ENCODE measurements at regions not wholly inside any gene's neighbourhood (a gene's known extent, or its start where the extent isn't known, plus 50 kb on each side); places are given as distances from the start of the nearest gene placed in this dataset.

DNA sequence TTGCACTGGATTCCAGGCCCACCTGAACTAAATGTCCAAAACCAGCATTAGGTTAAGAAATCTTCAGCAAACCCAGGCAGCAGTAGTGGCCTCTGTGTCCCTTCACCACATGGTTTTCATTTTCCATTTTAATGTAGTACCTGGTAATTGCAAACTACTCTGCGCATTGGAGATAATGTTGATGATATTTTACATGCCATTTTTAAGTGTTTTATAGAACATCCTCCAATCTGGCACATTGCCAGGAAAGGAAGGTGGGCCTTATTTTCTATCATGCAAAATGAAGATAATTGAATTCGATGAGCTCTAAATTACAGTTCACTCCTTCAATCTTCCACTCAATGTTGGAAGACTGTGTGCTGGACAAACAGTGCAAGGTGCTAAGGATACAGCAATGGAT, 89.5 kb downstream of the ZC3H11B start:
- DNase-seq (ENCODE audit: low read depth in 2 of 2) = no peak

DNA sequence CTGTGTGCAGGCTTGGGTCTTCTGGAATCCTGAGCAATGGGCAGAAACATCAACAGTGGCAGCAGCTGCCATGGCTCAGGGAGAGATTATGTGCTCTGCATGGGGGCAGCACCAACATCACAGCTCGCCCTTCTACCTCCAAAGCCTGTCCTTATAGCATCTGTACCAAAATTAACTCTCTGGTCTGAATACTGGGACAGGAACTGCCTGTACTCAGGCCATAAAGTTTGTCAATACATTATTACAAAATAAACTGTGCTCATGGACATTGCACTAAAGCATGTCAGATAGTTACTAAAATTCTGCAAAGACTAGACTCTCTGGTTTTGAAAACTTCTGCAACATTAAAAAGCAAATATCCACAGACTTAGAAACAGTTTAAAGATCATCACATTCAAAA, 91.6 kb downstream of the ZC3H11B start:
- DNase-seq (ENCODE audit: low read depth in 2 of 2) = no peak

DNA sequence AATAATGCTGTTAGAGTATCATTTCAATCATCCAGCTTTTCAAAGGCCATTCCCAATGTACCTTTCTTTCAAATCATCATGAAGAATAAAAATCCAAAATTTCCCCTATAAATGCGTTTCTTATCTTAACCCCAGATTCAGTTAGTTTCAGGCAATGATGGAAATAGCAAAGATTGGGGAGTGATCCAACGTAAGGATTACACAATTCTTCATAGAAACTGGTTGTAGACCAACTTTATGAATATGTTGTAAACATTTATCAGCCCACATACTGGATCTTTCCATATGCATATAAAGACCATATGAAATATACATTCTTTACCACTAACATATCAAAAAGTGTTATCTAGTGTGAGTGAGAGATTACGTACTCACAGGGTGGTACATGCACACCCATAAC, 92.7 kb downstream of the ZC3H11B start:
- no peak for DNase-seq (ENCODE audit: low read depth in 2 of 2)

DNA sequence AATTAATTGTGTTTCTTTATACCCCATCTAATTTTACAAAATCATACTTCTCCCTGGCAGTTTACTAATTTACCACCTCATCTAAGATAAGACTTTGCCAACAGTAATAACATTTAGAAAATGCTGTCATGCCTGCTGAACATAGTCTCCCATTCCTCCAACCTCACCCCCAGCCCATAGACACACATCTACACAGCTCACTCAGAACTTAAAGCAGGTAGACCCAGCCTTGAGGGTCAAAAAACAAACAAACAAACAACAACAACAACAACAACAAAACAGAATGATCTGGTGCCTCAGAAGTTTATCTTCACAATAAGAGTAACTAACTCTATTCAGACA, 94.0 kb downstream of the ZC3H11B start:
- DNase-seq (ENCODE audit: low read depth in 2 of 2) = no peak

DNA sequence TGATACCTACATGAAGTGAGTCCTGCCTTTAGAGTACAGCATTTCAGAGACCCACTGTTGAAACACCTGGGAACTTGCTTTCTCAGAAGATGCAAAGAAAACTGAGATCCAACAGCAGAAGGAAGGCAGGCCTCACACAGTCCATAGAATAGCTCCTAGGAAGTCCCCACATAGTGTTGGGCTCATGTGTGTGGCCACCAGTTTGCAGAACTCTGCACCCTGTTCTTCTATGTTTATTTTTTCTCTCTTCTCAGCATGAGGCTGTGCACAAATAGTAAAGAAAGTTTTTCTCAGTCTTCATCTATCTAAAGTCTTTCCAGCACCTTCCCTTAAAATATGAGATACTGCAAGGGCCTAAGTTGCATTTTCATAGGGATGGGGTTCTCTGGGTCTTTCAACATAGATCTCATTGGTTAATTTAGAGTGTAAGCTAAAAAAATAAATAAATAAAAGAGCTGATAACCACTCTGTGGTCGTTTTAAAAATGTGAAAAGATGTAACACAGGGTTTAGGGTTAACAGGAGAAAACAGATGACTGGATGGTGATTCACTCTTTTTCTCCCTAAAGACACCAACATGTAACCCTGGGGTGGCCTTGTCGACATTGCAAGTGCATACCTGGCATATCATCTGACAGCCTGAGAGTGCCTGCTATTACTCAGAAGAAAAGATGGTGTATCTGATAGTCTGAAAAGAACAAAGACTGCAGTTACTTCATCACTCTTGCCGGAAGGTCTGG, 94.6 kb downstream of the ZC3H11B start:
- no peak for DNase-seq (ENCODE audit: low read depth in 2 of 2)

DNA sequence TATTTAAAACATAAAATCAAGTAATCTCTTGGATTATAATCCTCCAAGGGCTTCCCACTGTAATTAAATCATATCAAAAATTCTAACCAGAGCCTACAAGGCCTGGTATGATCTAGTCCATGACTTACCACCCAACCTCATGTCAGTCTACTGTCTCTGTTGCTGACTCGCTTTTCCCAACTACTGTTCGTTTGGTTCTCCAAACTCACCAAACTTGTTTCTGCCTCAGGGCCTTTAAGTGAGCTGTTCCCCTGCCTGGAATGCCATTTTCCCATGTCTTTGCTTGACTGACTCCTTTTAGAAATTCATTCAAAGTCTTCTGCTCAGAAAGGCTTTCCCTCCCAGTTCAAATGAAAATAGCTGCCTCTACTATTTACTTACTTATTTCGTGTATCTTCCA, 95.9 kb downstream of the ZC3H11B start:
- DNase-seq (ENCODE audit: low read depth in 2 of 2) = no peak

DNA sequence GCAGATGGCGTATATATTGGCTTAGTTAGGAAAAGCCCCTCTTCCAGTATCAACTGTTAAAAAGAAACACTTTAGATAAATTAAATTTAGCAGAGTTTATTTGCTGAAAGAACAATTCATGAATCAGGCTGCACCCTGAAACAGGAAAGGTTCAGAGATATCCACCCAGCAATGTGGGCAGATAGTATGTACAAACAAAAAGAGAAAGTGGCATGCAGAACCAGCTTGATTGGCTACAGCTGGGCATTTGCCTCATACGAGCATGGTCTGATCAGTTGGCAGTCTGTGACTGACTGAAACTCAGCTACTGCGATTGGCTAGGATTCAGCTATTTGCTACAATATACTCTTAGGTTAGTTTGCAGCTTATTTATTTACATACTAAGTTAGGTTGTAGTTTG, 98.2 kb downstream of the ZC3H11B start:
- no peak for DNase-seq (ENCODE audit: low read depth in 2 of 2)

DNA sequence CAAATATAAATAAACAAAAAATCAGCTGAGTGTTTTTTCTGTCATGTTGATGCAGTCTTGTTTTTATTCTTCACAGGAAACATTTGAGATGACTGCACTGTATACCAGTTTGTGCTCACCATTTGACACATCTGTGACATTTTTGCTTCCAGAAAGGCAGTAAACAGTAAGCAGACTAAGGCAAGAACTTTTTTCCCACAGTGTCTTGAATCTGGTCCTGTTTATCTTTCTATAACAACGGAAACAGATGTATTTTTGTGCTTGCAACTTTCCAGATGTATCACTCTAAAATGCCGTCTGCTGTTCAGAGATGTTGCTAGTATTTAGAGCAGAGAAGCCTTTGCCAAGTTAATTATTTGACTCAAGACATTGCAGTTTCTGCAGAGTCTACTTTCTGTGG, 105.5 kb downstream of the ZC3H11B start:
- no peak for DNase-seq (ENCODE audit: low read depth in 2 of 2)

DNA sequence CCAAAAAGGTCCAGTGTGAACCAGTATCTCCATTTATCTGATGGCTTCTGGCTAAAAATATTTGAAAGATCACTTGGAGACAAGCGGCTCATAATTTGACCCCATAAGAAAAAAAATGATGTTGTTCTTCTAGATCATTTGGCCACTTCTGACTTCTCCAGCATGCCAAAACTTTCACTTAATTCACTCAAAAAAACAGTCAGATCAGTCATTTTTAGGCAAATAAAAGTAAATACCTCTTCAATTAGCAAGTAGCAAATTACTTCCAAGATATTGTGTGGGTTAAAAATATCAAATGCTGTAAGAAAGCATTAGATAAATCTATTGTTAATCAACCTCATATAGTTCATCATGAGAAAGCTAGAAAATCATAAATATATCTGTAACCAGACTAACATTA, 106.0 kb downstream of the ZC3H11B start:
- DNase-seq (ENCODE audit: low read depth in 2 of 2) = no peak

DNA sequence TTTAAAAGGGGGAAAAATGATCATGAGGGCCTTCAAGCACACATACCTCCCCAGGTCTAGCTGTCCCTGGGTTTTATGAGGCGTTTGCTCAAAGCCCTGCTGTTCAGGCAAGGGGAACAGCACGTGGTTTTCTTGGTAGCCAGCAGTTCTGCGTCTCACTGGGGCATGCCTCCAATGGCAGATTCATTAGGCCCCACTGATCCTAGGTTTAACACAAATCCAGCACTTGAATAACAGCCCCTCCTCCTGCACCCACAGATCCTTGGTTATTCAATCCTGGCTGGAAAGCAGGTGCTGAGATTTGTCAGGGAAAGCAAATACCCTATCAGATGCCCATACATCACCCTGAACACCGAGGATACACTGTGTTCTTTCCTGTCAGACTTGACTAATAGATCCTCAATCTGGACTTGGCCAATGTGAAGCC, 106.4 kb downstream of the ZC3H11B start:
- DNase-seq (ENCODE audit: low read depth in 2 of 2) = no peak

DNA sequence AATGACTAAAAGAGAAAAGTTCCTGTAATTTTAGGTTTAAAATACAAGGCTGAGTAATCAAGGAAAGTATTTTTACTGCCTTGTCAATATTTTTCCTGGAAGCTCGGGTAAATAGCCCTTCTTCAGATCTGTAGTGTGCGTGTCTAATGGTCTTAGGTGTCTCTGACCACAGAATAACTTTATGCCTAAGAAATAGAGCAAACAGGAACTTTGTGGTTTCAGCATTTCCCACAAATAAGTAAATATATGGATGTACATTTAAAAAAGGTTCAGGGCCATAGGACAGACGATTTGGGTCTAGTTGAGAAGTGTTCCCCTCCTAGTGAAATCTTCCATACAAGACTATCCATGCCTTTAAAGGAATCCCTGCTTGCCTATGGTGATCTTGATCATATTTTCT, 107.0 kb downstream of the ZC3H11B start:
- no peak for DNase-seq (ENCODE audit: low read depth in 2 of 2)

DNA sequence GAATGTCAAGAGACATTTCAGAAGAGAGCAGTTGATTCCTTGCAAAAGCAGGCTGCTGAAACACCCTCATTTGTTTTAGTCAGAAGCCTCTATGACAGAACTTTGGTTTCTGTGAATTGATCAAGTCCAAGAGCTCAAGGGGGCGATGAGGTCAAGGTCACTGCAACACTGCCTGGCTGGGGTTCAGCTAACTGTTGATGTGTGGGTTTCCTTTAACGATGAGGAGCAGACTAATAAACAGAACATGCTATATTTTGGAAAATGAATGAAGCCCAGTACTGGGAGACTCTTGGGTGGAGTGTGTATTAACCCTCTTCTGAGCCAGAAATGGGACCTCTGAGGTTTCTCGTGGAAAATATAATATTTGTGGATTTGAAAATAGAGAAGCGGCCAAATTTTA, 109.3 kb downstream of the ZC3H11B start:
- no peak for DNase-seq (ENCODE audit: low read depth in 2 of 2)

DNA sequence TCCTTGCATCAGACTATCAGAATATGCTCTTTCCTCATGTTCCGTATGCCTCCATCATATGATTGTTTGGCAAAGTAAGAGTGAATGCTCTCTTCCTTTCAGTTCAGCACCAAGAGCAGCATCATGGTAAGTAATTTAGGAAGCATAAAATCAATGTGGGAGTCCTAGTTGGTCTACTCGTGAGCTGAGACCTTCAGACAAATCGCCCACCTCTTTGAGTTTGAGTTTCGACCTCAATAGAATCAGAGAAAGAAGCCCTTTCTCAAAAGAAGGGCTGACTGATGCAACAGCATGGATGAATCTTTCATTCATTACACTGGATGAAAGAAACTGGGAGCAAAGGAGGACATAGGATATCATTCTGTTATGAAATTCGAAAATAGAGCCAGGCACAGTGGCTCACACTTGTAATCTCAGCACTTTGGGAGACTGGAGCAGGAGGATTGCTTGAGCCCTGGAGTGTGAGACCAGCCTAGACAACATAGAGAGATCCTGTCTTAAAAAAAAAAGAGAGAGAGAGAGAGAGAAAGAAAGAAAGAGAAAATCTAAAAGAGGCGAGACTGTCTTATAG, 112.5 kb downstream of the ZC3H11B start:
- no peak for DNase-seq (ENCODE audit: low read depth in 2 of 2)

DNA sequence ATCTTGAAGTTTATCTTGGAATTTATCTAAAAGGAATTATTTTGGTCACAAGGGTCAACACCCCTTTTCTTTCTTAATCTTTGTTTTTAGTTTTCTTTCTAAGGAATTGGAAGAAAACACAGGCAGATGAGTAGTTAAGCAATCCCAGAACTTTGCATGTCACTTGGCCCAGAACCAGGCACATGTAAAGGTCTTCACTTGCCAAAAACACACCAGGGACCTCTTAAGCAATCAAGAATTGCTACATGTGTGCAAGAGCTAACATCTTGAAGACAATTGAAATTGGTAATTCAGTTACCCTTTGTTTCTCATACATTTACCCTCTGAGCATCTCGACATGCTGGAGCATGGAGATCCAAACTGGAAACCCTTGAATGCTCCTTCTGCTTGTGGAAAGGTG, 114.2 kb downstream of the ZC3H11B start:
- DNase-seq (ENCODE audit: low read depth in 2 of 2) = no peak

DNA sequence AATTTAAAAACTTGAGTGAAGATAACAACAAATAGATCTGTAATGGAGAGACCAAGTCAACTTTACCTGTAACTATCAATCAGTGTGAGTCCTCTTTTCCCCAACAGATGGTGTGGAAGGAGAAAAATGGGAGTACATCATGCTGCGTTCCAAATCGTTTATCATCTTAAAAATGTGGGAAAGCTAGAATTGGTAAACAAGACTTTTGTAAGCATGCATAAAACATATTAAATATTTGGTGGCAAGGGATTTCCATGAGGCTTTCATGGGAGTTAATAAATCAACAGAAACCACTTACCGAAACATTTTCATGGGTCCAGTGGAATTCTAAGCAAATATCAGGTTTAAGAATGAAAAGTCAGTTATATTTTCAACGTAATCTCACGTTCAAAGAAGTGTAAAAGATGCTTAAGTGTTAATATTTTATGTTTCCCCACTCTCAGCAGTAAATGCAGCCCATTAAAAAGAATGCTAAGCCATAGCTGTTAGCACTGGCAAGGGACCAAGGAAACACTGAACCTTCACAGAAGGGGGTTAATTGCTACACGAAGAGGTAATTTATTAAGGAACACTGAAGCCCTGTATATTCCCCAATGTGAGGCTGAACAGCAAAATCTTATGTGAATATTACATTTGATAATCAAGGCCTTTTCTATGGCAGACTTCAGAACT, 117.0 kb downstream of the ZC3H11B start:
- no peak for DNase-seq (ENCODE audit: low read depth in 2 of 2)

DNA sequence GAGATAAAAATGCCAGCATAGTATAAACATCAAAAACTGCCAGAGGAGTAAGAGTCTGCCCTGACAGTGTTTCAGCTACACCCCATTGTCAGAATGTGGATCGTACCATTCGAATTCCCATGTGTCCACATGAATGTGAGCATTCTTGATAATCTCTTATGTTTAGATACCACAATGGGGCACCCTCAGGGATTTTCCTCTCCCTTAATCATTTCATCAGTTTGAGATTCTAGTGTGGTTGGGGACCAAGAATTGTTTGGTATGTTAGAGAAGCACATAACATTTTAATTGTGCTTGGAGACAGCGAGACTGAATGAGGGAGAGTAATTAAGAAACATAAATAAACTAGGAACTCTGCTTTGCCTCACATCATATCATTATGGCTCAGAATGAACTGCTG, 120.2 kb downstream of the ZC3H11B start:
- no peak for DNase-seq (ENCODE audit: low read depth in 2 of 2)

DNA sequence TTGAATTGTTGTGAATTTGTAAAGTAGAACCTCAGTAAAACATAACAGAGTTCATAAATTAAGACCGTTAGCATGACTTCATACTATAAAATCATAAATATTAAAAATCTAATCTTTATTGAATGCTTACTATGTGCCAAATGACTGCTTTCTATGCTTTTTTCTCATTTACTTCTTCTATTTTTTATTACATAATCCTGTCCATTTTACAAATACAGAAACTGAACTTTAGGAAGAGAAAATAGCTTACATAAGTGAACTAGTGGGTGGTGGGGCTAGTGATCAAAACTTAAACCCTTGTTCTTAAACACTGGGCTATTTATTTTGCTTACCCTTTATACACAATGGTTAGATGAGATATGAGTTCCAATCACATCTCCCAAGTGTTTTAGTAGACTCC, 122.3 kb downstream of the ZC3H11B start:
- DNase-seq (ENCODE audit: low read depth in 2 of 2) = no peak

DNA sequence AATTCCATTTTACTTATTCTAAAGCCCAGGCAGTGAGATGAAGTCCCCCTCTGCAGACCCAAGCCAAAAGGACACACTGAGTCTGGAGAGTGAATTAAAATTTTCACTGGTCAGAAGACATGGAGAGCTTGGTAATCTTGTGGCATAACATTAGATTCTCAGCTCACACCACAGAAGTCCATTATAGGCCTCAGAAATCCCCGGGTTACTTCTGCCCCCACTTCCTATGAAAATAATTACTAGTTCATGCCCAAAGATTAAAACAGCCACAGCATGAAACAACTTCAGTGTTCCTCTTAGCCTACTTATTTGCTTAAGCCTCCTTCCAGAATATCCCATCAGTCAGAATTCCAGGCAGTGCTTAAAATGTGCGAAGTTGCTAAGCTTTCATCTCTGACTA, 123.3 kb downstream of the ZC3H11B start:
- no peak for DNase-seq (ENCODE audit: low read depth in 2 of 2)

DNA sequence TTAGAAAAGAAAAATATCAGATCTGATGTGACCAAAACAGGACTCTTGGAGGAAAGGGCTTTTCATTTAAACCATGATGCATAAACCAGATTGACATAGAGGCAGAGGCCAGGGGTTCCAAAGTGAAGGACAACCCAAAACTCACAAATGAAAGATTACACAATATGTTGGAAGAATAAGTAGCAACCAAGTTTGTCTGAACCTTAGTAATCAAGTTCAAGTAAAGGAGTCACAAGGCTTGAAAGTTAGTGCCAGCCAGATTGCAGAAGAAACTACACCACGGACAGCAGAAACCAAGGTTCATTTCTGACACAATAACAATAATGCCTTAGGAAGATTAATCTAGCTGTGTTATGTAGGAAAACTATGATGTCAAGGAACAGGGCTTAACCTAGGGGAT, 124.6 kb downstream of the ZC3H11B start:
- no peak for DNase-seq (ENCODE audit: low read depth in 2 of 2)

DNA sequence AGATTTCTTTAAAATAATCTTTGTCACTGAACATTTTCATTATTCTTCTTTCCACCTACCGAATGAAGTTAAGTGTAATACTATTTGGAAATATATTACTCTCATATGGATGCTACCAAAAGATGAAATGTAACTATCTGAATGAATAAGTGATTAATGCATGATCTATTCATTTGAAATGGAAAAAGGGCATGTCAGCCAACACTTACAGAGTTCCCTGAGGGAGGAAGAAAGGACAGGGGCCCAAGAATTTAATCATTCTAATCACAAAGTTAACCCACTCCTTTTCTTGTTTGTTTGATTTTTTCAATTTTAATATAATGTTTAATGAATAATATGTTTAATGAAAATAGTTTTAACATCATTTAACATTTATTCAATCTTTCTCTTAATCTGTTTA, 129.4 kb downstream of the ZC3H11B start:
- no peak for DNase-seq (ENCODE audit: low read depth in 2 of 2)

DNA sequence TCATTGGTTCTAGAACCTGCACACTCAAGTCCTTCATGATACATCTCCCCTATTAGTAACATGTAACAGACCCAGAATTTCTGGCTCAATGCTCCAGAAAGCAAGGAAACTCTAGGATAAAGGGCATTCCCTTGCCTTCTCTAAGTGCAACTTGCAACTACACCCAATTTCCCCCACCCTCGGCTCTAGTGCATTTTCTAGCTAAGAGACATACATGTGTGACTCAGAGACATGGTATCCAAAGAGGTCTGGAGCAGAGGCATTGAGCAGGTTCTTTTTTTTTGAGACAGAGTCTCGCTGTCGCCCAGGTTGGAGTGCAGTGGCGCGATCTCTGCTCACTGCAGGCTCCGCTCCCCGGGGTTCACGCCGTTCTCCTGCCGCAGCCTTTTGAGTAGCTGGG, 132.9 kb downstream of the ZC3H11B start:
- DNase-seq (ENCODE audit: low read depth in 2 of 2) = no peak

DNA sequence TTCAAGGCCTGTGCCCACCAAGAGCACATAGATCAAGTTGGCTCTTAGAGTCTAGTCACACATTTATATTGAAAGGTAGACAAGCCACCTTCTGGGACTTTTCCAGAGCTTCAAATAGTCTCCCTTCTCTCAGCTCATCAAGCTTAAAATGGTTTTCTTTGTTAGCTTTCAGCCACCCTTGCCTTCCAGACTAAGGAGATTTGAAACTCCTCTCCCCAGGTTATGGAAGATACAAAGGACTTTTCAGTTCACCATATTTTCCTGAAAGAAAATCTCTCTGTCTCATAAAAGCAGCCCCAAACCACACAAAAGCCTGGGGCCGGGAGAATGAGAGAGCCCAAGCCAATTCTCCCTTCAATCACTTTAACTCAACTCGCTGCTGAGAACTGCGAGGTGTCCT, 134.1 kb downstream of the ZC3H11B start:
- no peak for DNase-seq (ENCODE audit: low read depth in 2 of 2)

DNA sequence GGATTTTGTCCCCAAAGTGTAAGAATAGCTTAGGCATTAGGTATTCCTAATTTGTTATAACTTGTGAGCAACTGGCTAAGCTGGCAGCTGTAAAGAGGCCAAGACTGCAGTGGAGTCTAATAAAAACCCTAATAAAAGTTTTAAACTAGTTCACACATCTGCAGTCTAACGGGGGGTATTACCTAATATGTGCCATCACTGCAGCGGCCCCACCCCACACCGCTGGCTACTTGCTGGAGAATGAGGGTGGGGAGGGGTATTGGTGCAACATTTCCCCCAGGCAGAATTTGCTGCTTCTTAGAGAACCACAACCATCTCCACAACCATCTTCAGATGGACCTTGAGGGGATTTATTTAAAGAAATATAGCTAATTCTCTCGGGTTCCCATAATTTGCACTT, 135.0 kb downstream of the ZC3H11B start:
- DNase-seq (ENCODE audit: low read depth in 2 of 2) = no peak

All from dermis microvascular lymphatic vessel endothelial cell (primary cell).